Left lung (tissue), 4 donors: ENCODE measurements at regions not wholly inside any gene's neighbourhood (a gene's known extent, or its start where the extent isn't known, plus 50 kb on each side); places are given as distances from the start of the nearest gene placed in this dataset.
A peak's percentile ranks its signal among the peaks of the same experiment; 100 is the strongest.

Source experiments
- ATAC-seq: fragments of 200-7000 bp; cut with Tn5 transposase; one replicate; pipeline ENCODE4 v1.9.1; 2020; ENCODE audit warnings: moderate library complexity
- DNase-seq, 4 donors: peaks; one replicate each; pipeline ENCODE4 v3.0.0-alpha.2; 2013 to 2020
- H3K27ac ChIP-seq, 2 donors: fragments of 200-600 bp; sonication (generic) in 1 of 2; one replicate each; pipeline versions ENCODE4 v1.5.0 to v1.8.0; 2020 to 2021
- H3K27me3 ChIP-seq, 2 donors: fragments of 200-600 bp; sonication (generic) in 1 of 2; one replicate each; pipeline versions ENCODE4 v1.5.0 to v1.8.0; 2020 to 2021
- H3K36me3 ChIP-seq, 2 donors: fragments of 200-600 bp; sonication (generic) in 1 of 2; one replicate each; pipeline versions ENCODE4 v1.5.0 to v1.8.0; 2020 to 2021
- H3K4me1 ChIP-seq, 2 donors: fragments of 200-600 bp; one replicate each; pipeline ENCODE4 v1.8.0; 2021
- H3K4me3 ChIP-seq, 2 donors: fragments of 200-600 bp; sonication (generic) in 1 of 2; one replicate each; pipeline versions ENCODE4 v1.5.0 to v1.8.0; 2020 to 2021; ENCODE audit warnings: mild to moderate bottlenecking in 1 of 2
- H3K9me3 ChIP-seq, 2 donors: fragments of 200-600 bp; sonication (generic) in 1 of 2; one replicate each; pipeline versions ENCODE4 v1.5.0 to v1.8.0; 2020 to 2021
- intact Hi-C, 2 donors: fragments of 100-400 bp; cut with DNase I; formaldehyde crosslinking; loops; one replicate each; pipeline versions ENCODE4 v1.11.2 to v1.14.2; 2022
- TF ChIP-seq, protein P1 (sequence below), 2 donors: fragments of 200-600 bp; sonication (generic) in 1 of 2; IDR thresholded peaks; one replicate each; pipeline versions ENCODE4 v1.5.0 to v1.8.0; 2021; ENCODE audit warnings: antibody characterized with exemption in 2 of 2
- donor health status: DM: no; HTN: yes; CAD: no.
- donor health status: DM: no; HTN: no; CAD: no.

DNA sequence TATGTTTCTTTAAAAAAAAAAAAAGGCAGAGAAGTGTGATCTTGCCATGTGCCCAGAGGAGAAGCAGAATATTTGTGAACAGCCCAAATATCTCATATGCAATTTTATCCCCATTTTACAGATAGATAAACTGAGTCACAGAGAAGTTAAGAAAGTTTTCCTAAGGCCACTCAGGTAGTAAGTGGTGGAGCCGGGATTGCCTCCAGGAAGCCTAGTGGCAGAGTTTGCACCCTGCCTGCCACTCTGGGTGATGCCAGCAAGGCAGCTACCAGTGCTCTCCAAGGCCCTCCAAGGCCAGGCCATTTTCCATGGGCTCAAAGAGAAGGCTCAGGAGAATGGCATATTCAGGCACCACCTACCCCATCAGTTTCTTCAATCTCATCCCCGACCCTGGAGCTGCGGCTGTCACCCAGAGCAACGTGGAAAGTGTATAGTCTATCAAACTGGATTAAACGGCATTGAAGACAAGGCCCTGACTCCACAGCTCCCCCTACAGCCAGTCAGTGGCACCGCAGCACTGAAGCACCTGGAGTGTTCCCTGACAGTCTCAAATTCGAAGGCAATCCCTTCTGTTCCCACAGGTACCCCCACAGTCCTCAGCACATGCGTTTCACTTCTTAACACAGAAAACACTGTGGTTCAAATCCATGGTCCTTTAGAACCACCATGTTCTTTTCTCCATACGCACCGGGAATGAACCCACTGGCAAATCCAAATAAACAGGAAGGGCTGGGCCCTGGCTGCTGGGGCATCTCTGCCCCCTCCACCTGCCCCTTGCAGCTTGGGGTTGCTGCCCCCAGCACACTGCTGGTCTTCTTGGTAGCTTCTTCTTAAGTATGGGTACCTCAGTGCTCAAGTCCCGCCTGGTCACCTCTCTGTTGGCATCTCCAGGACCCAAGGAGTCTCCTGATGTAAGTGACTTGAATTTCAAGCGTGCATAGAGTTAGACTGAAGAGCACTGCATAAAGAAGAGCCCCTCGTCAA, 175.3 kb downstream of the INHBB start:
- Histone ChIP-seq H3K27me3 (peaks cover 0 to 38% of the 10 kb centered on the region in 2 donors), H3K9me3 (no peaks in the 10 kb centered on the region), H3K4me1 (peaks cover 0 to 8% of the 10 kb centered on the region in 2 donors), H3K27ac (no peak overlapping the region), H3K4me3 (no peak overlapping the region), H3K36me3 (no peaks in the 10 kb centered on the region)
- ATAC-seq = peak; percentile 87
- intact Hi-C loops = no loop called here
- DNase-seq = peak in 1 of 4 donors; percentile 35
- TF ChIP-seq, protein P1, sequence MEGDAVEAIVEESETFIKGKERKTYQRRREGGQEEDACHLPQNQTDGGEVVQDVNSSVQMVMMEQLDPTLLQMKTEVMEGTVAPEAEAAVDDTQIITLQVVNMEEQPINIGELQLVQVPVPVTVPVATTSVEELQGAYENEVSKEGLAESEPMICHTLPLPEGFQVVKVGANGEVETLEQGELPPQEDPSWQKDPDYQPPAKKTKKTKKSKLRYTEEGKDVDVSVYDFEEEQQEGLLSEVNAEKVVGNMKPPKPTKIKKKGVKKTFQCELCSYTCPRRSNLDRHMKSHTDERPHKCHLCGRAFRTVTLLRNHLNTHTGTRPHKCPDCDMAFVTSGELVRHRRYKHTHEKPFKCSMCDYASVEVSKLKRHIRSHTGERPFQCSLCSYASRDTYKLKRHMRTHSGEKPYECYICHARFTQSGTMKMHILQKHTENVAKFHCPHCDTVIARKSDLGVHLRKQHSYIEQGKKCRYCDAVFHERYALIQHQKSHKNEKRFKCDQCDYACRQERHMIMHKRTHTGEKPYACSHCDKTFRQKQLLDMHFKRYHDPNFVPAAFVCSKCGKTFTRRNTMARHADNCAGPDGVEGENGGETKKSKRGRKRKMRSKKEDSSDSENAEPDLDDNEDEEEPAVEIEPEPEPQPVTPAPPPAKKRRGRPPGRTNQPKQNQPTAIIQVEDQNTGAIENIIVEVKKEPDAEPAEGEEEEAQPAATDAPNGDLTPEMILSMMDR (IDR thresholded peaks at IDR 0.05) = peak; percentile 72 to 74

GRCh38 chr2:120522151-120522751, 176.3 kb downstream of the INHBB start:
- Histone ChIP-seq H3K4me1 (peaks cover 0 to 8% of the 10 kb centered on the region in 2 donors), H3K4me3 (no peak overlapping the region), H3K27me3 (peaks cover 0 to 38% of the 10 kb centered on the region in 2 donors), H3K36me3 (no peaks in the 10 kb centered on the region), H3K27ac (no peak overlapping the region), H3K9me3 (no peaks in the 10 kb centered on the region)
- ATAC-seq (peak; percentile 21), DNase-seq (peak in 2 of 4 donors; percentile 45 to 69)
- TF ChIP-seq, protein P1 (IDR thresholded peaks at IDR 0.05) = no peak
- intact Hi-C loops = no loop called here

GRCh38 chr2:120523766-120524165, 177.8 kb downstream of the INHBB start:
- DNase-seq (no peak), ATAC-seq (no peak)
- peaks cover 0 to 42% of the 10 kb centered on the region in 2 donors for H3K27me3 ChIP-seq
- no peak overlapping the region for H3K4me3 ChIP-seq
- H3K36me3 ChIP-seq = no peaks in the 10 kb centered on the region
- intact Hi-C loops = no loop called here
- TF ChIP-seq, protein P1 (IDR thresholded peaks at IDR 0.05) = no peak
- H3K27ac ChIP-seq = no peak overlapping the region
- no peaks in the 10 kb centered on the region for H3K9me3 ChIP-seq
- H3K4me1 ChIP-seq = peaks cover 0 to 8% of the 10 kb centered on the region in 2 donors

DNA sequence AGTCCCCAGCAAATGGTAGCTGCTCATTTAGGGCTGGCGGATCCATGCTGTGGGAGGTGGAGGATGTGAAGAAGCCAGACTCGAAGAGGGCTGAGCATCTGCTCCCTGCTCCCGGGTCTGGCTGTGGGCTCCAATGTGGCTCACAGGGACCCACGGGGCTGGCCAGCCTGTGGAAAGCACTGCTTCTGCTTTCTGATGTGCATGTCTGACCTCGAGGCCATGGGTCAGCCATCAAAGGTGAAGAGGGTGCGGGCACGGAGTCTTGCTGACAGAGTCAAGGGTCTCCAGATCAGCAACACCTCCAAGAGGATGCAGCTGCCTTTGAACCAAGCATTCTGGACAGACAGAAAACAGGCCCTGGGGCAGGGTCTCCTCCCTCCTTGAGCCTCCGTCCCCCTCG, 178.2 kb downstream of the INHBB start:
- Histone ChIP-seq H3K4me1 (peaks cover 0 to 8% of the 10 kb centered on the region in 2 donors), H3K27me3 (peaks cover 0 to 42% of the 10 kb centered on the region in 2 donors), H3K27ac (no peak overlapping the region), H3K9me3 (no peaks in the 10 kb centered on the region), H3K4me3 (no peak overlapping the region), H3K36me3 (no peaks in the 10 kb centered on the region)
- DNase-seq (no peak), ATAC-seq (no peak)
- TF ChIP-seq, protein P1 (IDR thresholded peaks at IDR 0.05) = no peak
- intact Hi-C loops = no loop called here
